ENCODE measurements at regions not wholly inside any gene's neighbourhood (a gene's known extent, or its start where the extent isn't known, plus 50 kb on each side); places are given as distances from the start of the nearest gene placed in this dataset.

- TF ChIP-seq, protein P1, sequence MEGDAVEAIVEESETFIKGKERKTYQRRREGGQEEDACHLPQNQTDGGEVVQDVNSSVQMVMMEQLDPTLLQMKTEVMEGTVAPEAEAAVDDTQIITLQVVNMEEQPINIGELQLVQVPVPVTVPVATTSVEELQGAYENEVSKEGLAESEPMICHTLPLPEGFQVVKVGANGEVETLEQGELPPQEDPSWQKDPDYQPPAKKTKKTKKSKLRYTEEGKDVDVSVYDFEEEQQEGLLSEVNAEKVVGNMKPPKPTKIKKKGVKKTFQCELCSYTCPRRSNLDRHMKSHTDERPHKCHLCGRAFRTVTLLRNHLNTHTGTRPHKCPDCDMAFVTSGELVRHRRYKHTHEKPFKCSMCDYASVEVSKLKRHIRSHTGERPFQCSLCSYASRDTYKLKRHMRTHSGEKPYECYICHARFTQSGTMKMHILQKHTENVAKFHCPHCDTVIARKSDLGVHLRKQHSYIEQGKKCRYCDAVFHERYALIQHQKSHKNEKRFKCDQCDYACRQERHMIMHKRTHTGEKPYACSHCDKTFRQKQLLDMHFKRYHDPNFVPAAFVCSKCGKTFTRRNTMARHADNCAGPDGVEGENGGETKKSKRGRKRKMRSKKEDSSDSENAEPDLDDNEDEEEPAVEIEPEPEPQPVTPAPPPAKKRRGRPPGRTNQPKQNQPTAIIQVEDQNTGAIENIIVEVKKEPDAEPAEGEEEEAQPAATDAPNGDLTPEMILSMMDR (IDR thresholded peaks at IDR 0.05; ENCODE audit: control extremely low read depth in 1 of 3, insufficient read depth in 1 of 3, low read depth in 1 of 3, low read length in 3 of 3): no peak
- no peak for TF ChIP-seq EP300 (IDR thresholded peaks at IDR 0.05; ENCODE audit: borderline replicate concordance in 1 of 2, low read depth in 2 of 2, low read length in 2 of 2)
- TF ChIP-seq TCF12 (IDR thresholded peaks at IDR 0.05; ENCODE audit: low read depth, low read length): no peak
- no peak for TF ChIP-seq KDM4A (IDR thresholded peaks at IDR 0.05; ENCODE audit: low read depth, low read length, severe bottlenecking)
- TF ChIP-seq POLR2AphosphoS5 (IDR thresholded peaks at IDR 0.05; ENCODE audit: low read depth, low read length): no peak
- TF ChIP-seq JUN (IDR thresholded peaks at IDR 0.05; ENCODE audit: low read depth, low read length): no peak
Measured at GRCh38 chr17:6314311-6314710, 120.6 kb downstream of the AIPL1 start.

Measured in H1 (cell line).